ENCODE measurements at regions not wholly inside any gene's neighbourhood (a gene's known extent, or its start where the extent isn't known, plus 50 kb on each side); places are given as distances from the start of the nearest gene placed in this dataset.

GRCh38 chr1:222417264-222417663 lies 130.6 kb downstream of the HHIPL2 start:
- no peak for ATAC-seq
- Mint-ChIP-seq H3K9me3 (peaks cover 3% of the 10 kb centered on the region; the same call in 1 of the 2 replicates), H3K4me1 (peaks cover 1% of the 10 kb centered on the region; the same call in 1 of the 2 replicates), H3K27ac (no peak overlapping the region), H3K36me3 (no peaks in the 10 kb centered on the region), H3K27me3 (ENCODE audit: low read depth) (no peaks in the 10 kb centered on the region), H3K4me3 (no peak overlapping the region)
- POLR2A ChIA-PET: no interaction called here
- CTCF ChIA-PET: no interaction called here
- TF ChIP-seq ZNF138 (CRISPR knock-in tag; conservative IDR thresholded peaks at IDR 0.05): no peak
- no peak for TF ChIP-seq ZNF416 (CRISPR knock-in tag; IDR thresholded peaks at IDR 0.05)
- TF ChIP-seq GABPB1 (CRISPR knock-in tag; IDR thresholded peaks at IDR 0.05): no peak
- TF ChIP-seq PRRX2 (CRISPR knock-in tag; IDR thresholded peaks at IDR 0.05): no peak
- DNase-seq (ENCODE audit: low spot score): no peak

DNA sequence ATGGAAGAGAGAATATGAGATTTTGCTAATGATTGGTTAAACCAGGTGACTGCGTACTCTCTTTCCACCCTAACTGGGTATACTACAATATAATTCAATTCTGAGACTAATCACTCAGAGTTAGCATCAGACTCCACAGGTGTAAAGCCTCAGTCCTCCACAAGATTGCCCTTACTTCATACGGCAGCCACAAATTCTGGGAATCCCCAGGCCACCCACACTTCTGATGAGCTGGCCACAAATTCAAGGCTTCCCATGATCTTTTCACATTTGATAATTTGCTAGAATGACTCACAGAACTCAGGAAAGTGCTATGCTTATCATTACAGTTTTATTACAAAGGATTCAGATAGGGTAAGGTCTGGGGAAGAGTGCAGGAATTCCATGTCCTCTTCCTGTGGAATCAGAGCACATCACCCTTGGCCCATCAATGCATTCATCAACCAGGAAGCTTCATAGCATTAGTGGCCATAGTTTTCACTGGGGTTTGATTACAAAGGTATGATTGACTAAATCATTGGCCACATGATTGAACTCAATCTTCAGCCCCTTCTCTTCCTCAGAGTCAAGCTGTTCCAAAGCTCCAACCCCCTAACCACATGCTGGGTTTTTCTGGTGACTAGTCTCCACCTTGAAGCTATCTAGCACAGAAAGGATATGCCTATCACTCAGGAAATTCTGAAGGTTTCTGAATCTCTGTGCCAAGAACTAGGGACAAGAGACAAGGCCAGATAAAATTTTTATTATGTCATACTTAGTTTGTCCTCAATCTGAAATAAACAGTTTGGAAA lies 131.7 kb downstream of the HHIPL2 start:
- Mint-ChIP-seq H3K27ac (no peak overlapping the region), H3K36me3 (no peaks in the 10 kb centered on the region), H3K4me1 (no peaks in the 10 kb centered on the region), H3K9me3 (no peaks in the 10 kb centered on the region), H3K4me3 (no peak overlapping the region), H3K27me3 (ENCODE audit: low read depth) (no peaks in the 10 kb centered on the region)
- ATAC-seq (no peak), DNase-seq (ENCODE audit: low spot score) (no peak)
- POLR2A ChIA-PET: no interaction called here
- CTCF ChIA-PET: no interaction called here
- no peak for TF ChIP-seq ZNF396 (CRISPR knock-in tag; IDR thresholded peaks at IDR 0.05; ENCODE audit: borderline replicate concordance)
- TF ChIP-seq MXD4 (CRISPR knock-in tag; IDR thresholded peaks at IDR 0.05; ENCODE audit: borderline replicate concordance): no peak
- TF ChIP-seq ZNF219 (CRISPR knock-in tag; IDR thresholded peaks at IDR 0.05; ENCODE audit: borderline replicate concordance): no peak
- no peak for TF ChIP-seq USF1 (CRISPR knock-in tag; IDR thresholded peaks at IDR 0.05)
- no peak for TF ChIP-seq SP1 (CRISPR knock-in tag; conservative IDR thresholded peaks at IDR 0.05)
- TF ChIP-seq ZMAT4 (CRISPR knock-in tag; IDR thresholded peaks at IDR 0.05): no peak
- no peak for TF ChIP-seq IRF2 (CRISPR knock-in tag; IDR thresholded peaks at IDR 0.05; ENCODE audit: borderline replicate concordance, low read depth)
- TF ChIP-seq ARID4B (CRISPR knock-in tag; IDR thresholded peaks at IDR 0.05; ENCODE audit: borderline replicate concordance): no peak
- TF ChIP-seq PRDM15 (CRISPR knock-in tag; IDR thresholded peaks at IDR 0.05): no peak
- TF ChIP-seq EMX1 (CRISPR knock-in tag; IDR thresholded peaks at IDR 0.05): no peak
- TF ChIP-seq ZNF121 (CRISPR knock-in tag; IDR thresholded peaks at IDR 0.05): no peak
- TF ChIP-seq HMGA2 (CRISPR knock-in tag; IDR thresholded peaks at IDR 0.05): no peak
- TF ChIP-seq, protein P1, sequence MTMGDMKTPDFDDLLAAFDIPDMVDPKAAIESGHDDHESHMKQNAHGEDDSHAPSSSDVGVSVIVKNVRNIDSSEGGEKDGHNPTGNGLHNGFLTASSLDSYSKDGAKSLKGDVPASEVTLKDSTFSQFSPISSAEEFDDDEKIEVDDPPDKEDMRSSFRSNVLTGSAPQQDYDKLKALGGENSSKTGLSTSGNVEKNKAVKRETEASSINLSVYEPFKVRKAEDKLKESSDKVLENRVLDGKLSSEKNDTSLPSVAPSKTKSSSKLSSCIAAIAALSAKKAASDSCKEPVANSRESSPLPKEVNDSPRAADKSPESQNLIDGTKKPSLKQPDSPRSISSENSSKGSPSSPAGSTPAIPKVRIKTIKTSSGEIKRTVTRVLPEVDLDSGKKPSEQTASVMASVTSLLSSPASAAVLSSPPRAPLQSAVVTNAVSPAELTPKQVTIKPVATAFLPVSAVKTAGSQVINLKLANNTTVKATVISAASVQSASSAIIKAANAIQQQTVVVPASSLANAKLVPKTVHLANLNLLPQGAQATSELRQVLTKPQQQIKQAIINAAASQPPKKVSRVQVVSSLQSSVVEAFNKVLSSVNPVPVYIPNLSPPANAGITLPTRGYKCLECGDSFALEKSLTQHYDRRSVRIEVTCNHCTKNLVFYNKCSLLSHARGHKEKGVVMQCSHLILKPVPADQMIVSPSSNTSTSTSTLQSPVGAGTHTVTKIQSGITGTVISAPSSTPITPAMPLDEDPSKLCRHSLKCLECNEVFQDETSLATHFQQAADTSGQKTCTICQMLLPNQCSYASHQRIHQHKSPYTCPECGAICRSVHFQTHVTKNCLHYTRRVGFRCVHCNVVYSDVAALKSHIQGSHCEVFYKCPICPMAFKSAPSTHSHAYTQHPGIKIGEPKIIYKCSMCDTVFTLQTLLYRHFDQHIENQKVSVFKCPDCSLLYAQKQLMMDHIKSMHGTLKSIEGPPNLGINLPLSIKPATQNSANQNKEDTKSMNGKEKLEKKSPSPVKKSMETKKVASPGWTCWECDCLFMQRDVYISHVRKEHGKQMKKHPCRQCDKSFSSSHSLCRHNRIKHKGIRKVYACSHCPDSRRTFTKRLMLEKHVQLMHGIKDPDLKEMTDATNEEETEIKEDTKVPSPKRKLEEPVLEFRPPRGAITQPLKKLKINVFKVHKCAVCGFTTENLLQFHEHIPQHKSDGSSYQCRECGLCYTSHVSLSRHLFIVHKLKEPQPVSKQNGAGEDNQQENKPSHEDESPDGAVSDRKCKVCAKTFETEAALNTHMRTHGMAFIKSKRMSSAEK (CRISPR knock-in tag; IDR thresholded peaks at IDR 0.05; ENCODE audit: borderline replicate concordance): no peak
- TF ChIP-seq GRHL2 (CRISPR knock-in tag; IDR thresholded peaks at IDR 0.05; ENCODE audit: insufficient replicate concordance, severe bottlenecking): no peak

All from WTC11 (cell line).